ENCODE measurements at regions not wholly inside any gene's neighbourhood (a gene's known extent, or its start where the extent isn't known, plus 50 kb on each side); places are given as distances from the start of the nearest gene placed in this dataset.

DNA sequence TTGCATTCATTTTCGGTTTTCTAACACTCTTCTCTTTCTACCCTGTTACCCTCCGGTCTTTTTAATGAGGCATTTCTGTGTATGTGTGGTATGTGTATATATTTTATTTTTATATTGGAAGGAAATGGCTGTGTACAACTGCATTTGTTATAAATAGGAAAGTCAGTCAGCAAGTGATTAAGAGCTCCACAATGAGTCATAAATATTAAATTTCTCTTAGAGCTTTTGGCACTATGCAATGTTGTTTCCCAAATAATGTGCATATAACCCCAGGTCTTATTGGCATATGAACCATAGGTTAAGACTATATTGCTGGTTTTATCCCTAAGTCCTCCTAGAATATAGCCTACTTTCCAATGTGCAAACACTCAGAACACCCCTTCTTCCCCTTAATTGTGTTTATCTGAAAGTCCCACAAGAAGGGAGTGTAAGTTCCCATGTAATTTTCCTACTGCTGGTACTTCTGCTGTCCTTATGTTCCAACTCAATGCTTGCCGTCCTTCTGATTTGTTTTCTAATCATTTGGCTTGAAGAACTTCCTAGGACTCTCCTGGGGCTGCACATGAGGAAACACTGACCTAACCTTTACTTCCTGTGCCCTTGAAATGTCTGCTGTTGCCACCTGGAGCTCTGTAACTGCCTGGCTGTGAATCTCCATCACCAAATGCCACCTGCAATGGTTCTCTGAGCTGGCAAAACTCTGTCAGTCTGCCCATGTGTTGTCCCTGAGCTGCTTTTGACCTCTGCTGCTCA is 65.5 kb upstream of the PCSK5 start:
- Histone ChIP-seq H3K36me3 (ENCODE audit: control insufficient read depth, insufficient read depth, low read length) (no peaks in the 10 kb centered on the region), H3K23ac (ENCODE audit: low read depth, low read length) (no peak overlapping the region), H3K4me1 (ENCODE audit: control insufficient read depth, insufficient read depth, low read length) (no peaks in the 10 kb centered on the region), H2BK20ac (ENCODE audit: low read depth, low read length) (no peak overlapping the region), H4K5ac (ENCODE audit: low read depth, low read length) (no peak overlapping the region), H2AK9ac (replicated peaks; ENCODE audit: low read depth, low read length, poor library complexity) (no peak overlapping the region), H4K20me1 (ENCODE audit: insufficient read depth, low read length) (no peaks in the 10 kb centered on the region), H3K14ac (replicated peaks; ENCODE audit: low read depth, low read length) (no peak overlapping the region), H3K9ac (ENCODE audit: low read depth, low read length) (no peak overlapping the region), H3K79me1 (ENCODE audit: low read depth in 1 of 2, low read length in 2 of 2) (no peaks in the 10 kb centered on the region), H2BK120ac (ENCODE audit: low read depth, low read length) (no peak overlapping the region), H3K27ac (ENCODE audit: insufficient read depth, low read length) (no peak overlapping the region), H4K91ac (ENCODE audit: insufficient read depth, low read depth, low read length) (no peak overlapping the region), H3K18ac (ENCODE audit: low read depth, low read length) (no peak overlapping the region), H3K4ac (ENCODE audit: low read depth, low read length) (no peak overlapping the region), H2BK15ac (ENCODE audit: low read depth, low read length) (no peak overlapping the region), H4K8ac (ENCODE audit: low read depth in 2 of 2, low read length in 2 of 2) (no peak overlapping the region), H2AFZ (replicated peaks; ENCODE audit: low read length, poor library complexity) (no peak overlapping the region), H2BK5ac (ENCODE audit: low read depth, low read length, poor library complexity, severe bottlenecking) (no peak overlapping the region), H3K9me3 (ENCODE audit: control insufficient read depth, insufficient read depth, low read length) (no peaks in the 10 kb centered on the region), H3K56ac (ENCODE audit: extremely low read depth, insufficient read depth, low read length) (no peak overlapping the region), H3K27me3 (ENCODE audit: control insufficient read depth, insufficient read depth, low read length) (no peaks in the 10 kb centered on the region), H3K4me2 (ENCODE audit: low read depth, low read length) (no peak overlapping the region), H2AK5ac (ENCODE audit: low read depth, low read length) (no peak overlapping the region), H3K9me1 (ENCODE audit: insufficient read depth, low read length) (no peaks in the 10 kb centered on the region), H3K4me3 (ENCODE audit: insufficient read depth, low read depth, low read length) (no peak overlapping the region)
- ATAC-seq (ENCODE audit: low read depth) (no peak), DNase-seq (no peak)
- no peak for TF ChIP-seq CTCF (conservative IDR thresholded peaks at IDR 0.05; ENCODE audit: low read depth, low read length)
- TF ChIP-seq SMC3 (IDR thresholded peaks at IDR 0.05; ENCODE audit: low read depth, low read length): no peak
- no peak for TF ChIP-seq NFE2L2 (IDR thresholded peaks at IDR 0.05; ENCODE audit: low read depth, low read length)
- ChIA-PET POLR2A (ENCODE audit: unreplicated experiment) (no interaction called here), CTCF (no interaction called here)
- intact Hi-C loops (cut with micrococcal nuclease) (no loop called here), in situ Hi-C loops (cut with MboI; ENCODE audit: low sequenced_read_pairs) (no loop called here), dilution Hi-C loops (cut with HindIII; ENCODE audit: low sequenced_read_pairs, unreplicated experiment) (no loop called here)
- WGBS, 2 experiments (ENCODE audit: extremely low coverage in 2 of 2, insufficient read length in 1 of 2): no CpG with 5 or more reads among the region's 3 CpGs
- BruUV-seq (replicated peaks): no TSS peak
